HG02763 (cell line): ENCODE measurements at regions not wholly inside any gene's neighbourhood (a gene's known extent, or its start where the extent isn't known, plus 50 kb on each side); places are given as distances from the start of the nearest gene placed in this dataset.

Source experiments
- ATAC-seq: cut with Tn5 transposase; IDR thresholded peaks from one replicate; pipeline ENCODE4 v1.9.1; 2021; ENCODE audit warnings: mild to moderate bottlenecking, moderate library complexity; ENCODE audit not compliant: unreplicated experiment

DNA sequence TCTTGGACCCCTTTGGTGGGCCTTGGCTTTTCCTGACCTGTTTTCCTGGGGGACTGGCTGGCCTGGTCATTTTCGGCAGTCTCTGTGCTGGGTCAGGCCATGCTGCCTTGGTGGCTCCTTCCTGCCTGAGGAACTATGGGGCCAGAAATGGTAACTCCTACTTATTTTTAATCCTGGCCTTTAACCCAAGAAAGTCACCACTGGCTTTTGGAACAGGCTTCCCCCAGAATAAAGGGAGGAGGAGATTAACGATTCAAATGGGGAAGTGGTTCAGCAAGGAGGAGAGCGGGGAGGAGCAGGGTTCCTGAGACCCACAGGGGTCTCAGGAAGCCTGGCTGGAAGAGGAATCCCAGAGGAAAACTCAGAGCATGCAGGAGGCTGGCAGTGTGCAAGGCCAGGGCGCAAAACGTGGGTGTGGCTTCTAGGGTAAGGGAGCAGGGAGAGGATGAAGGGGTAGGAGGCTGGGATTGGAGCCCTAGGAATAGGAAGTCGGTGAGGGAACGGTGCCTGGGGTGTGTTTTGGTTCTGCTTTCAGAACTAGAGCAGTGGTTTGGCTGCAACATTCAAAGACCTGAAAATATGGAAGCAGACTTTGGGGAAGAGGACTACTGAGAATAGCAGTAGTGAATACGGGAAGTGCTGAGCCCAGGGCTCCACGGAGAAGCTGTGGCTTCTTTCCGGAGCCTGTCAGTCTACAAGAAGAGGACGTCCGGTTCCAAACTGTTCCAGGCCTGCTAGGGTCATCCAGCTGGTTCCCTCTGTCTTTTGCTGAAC lies 271.1 kb upstream of the KLF4 start:
- ATAC-seq = no peak

DNA sequence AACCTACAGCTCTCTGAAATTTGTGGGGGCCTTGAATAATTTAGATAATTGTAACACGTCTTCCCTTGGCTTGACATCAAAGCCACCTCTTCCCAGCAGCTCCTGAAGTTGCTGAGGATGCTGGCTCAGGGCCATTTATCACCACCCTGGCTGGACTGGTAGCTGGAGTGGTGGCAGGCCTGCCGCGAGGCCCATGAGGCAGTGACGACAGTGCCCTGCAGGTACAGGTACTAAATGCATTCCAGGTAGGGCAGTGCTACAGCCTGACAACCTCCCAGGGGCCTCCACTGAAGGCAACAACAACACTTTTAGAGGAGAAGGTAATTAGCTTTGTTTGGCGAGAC lies 270.2 kb upstream of the KLF4 start:
- ATAC-seq = no peak

DNA sequence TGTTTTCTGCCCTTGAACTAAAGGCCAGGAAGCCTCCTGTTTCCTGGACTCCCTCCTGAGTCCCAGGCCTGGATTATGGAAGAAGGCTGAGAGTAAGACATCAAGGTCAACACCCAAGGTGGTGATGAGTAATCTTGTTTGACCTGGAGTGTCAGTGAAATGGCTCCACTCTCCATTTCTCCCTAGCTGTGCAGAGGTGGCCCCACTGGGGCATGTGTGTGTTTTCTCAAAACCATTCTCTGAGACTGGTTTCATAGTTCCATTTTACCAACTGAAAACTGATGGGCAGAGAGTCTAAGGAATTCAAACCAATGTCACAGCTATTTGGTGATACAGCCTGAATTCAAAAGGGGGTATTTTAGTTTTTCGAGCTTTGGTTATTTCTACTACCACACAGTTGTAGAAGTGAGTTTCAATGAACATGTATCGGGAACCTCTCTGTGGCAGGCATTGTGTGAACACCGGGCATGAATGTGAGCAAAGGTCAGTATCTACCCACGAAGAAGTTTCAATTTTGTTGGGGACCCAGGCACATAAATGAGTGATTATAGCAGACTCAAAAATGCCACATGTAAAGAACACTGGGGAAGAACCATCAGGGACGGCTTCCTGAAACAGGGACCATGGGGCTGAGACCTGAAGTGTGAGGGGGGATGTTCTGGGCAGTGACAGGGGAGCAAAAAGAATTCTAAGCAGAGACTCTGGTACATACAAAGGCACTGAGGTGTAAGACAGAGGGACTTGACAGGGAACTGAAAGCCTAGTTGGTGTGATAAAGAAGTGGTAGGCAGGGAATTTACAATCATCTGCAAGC lies 269.6 kb upstream of the KLF4 start:
- ATAC-seq = no peak

DNA sequence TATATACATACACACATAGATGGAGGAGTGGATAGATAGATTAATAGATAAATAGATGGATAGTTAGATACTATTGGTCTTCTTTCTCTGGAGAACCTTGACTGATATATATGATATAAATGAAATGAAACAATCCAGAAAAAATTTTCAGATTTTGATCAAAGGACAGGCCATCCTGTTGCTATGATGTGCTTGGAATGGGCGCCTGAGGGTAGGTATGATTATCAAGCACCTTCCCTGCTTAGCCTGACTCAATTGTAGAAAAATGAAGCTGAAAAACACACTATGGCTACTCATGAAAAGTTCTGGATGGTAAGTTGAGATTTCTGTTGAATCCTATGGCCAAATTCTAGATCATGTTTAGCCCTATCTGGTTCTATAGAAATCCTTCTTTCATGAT lies 266.5 kb upstream of the KLF4 start:
- ATAC-seq = no peak

DNA sequence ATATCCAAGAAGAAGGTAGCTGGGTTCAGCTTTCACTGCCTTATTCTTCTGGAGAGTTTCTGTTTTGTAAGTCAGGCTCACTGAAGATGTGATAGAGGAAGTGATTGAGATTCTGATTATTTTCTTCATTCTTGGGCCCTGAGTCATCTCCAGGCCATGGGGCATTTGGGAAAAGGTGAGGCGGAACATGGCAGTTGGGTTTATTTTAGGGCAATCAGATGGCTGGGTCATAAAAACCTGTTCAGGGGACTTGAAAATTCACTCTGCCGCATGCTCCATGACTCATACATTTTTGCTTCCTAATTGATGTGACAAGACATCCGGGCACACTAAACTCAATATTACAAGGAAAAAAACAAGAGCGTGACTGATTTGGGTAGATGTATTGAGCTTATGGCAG lies 265.7 kb upstream of the KLF4 start:
- no peak for ATAC-seq

DNA sequence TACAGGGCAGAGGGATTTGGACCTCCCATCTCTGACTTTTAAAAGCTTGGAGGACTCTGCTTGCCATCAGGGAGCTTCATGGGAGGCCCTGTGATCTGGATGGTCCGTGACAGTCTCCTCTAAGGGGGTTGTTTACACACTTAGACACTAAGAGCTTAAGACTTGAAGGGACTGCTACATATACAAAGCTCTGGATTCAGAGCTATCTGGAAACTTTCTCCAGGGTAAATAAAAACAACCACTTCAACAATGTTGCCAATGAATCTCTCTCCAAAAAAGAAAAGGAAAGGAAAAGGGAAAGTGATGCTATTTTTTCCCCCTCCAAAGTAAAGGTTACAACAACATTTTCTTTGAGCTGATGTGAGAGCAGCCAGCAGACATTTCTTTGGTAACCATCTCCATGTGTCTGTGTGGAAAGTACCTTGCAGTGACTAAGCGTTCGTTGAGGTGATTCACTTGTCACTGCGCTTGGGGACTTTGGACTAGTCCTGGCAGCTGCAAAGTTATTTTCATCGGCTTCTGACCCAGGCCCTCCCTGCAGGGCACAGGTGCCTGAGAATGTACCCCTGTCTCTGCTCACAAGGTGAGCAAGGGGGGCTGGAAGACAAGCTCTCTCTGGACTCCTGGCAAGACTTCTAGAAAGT lies 262.1 kb upstream of the KLF4 start:
- peak; percentile 84 for ATAC-seq

DNA sequence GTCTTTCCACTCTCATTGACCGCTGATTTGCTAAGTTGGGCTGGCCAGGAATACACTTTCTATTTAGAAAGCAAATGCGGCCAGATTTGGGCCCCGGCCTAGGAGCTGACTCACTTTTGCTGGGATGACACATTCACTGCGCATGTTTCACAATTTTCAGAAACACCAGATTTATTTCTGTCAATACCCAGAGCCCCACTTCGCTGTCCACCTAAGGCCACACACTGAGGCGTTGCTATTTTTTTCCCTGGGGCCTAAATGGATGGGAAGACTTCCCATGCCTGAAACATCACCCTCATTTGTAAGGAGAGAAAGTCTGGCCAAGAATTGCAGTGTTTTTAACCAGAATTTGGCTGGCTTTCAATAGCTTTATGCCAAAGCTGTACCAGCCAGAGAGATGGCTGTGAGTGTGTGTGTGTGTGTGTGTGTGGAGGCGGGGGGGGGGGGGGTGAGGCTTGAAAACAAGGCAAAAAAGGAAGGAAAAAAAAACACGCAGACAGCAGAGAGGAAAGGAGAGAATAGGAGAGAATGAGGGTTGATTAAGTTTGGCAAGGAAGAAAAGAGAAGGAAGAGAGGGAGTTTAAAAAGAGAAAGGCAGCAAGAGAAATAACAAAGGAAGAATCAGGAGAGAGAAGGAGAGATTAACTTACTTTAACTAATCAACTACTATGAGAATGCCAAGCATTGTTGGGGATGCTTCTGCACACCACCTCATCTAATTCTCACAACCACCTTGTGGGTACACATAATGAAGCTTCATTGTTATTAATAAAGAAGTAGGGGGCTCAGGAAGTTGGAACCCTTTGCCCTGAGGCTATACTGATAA lies 261.4 kb upstream of the KLF4 start:
- ATAC-seq = no peak

DNA sequence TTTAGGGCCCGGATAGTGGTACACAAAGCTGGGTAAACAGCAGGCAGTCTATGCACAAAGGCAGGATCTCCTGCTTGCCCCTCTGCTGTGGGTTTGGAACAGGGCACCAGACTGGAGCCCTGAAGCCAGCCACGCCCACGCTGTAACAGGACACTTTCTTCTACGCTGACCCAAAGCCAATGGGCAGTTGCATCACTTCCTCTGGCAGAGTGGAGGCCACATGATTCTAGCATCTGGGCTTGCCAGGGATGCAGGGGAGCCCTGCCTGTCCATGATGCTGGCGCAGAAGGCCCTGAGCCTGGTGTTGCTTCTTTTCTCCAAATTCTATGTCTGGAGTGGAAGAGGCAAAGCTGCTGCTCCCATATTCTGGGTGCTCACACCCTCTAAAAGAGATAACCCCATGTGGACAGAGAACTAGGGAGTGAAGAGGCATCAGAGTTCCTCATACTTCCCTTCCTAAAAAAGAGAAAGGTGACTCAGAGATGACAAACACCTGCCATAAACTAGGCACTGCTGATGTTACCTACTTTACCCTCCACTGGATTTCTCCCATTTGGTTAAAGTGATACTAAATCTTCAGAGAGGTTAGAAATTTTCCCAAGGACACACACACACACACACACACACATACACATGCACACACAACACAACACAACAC lies 260.3 kb upstream of the KLF4 start:
- ATAC-seq = no peak

DNA sequence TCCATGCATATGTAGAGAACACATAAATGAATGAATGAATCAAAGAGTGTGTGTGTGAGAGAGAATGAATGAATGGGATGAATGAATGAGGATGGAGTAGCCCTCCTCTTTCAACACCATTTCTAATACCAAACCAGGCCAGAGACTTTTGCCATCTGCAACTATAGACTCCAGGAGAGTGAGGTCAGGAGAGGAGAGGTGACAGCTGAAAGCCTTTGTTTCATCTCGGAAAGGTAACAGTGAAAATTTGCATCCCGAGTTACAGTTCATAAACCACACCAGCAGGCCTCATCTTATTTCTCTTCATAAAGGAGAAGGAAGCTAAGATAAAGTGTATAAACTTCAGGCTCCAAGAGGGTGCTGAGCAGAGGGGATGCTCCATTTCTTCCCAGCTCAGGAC lies 255.3 kb upstream of the KLF4 start:
- ATAC-seq = no peak

DNA sequence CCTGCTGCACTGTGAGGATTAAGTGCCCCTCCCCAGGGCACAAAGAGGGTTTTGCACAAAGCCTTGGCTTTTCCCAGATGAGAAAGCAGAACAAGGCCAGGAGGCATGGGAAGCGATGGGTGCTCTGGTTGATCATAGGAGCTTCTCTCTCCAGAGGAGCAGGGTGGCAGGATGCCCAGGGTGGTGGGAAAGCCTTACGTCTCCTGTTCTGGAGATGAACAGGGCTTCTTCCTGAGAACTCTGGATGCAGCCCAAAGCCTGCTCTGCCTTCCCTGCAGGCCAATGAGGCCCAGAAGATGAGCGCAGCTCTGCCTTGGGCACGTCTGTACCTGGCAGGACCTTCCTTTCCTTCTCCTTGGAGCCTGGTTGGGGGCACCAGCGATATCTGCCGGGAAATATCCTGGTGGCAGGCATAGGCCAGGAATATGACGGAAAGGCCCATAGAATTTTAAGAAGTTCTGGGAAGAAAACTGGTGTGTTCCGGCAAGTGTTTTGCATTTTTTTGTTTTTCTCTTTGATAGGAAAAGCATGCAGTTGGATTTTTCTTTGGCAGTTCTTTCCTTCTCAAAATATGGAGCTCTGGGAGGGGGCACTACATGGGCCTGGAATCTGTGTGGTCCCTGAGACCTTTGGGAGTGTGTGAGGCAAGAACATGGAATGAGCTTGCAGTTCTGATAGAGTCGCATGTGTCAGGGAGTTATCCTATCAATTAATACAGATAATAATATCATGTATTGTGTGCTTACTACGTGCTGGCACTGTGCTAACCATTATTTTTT lies 253.2 kb upstream of the KLF4 start:
- no peak for ATAC-seq

DNA sequence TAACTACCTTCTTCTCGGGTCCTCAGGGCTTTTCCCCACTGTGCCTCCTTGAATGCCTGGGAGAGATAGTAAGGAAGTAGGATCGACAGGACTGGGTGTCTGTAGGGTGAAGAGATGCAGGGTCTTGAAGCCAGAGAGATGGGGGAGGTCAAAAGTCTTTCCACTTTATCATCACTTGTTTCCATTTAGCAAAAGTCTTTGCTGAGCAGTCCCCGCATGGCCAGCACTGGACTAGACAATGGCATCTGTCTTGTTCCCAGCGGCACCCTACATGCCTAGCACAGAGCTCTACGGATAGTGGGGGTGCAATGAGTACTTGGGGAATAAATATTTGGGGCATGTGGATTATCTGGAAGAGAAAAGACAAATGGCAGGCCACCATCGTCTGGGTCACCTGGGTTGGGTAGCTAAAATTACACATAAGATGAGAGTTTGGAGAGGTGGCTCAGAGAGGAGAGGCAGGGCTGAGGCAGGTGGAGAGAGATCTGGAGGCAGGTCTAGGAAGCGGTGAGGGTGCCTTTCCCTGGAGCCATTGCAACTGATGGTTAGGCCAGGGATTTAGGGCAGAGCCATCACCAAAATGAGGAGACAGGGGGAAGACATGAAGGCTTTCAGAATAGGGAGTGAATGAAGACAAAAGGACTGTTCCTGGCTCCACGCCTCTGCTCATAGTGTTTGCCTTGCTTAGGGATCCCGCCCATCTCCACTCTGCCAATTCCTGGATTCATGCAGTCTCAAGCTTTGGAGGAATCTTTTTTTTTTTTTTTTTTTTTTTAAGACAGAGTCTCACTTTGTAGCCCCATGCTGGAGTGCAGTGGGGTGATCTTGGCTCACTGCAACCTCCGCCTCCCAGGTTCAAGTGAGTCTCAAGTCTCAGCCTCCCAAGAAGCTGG lies 250.8 kb upstream of the KLF4 start:
- ATAC-seq = no peak

DNA sequence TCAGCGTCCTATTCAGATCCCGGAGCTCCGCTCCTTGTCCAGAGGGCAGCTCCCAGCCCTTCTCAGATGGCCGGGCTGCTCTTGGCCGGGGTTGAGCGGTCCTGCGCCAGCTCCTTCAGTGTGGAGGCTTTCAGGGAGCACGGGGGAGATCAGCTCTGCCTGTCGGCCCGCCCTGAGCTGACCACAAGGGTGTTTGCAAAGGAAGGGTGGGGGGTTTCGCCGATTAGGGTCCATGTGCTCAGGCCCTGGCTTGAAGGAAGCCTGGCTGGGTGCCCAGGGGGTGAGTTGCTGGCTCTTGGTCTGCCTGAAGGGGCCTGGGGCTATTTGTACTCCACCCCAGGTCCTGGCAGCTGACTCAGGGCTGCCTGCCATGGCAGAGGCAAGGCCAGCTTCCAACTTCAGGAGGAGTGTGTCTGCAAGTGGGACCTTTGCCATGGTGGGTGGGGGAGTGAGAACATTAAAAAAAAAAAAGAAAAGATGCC lies 250.1 kb upstream of the KLF4 start:
- no peak for ATAC-seq

DNA sequence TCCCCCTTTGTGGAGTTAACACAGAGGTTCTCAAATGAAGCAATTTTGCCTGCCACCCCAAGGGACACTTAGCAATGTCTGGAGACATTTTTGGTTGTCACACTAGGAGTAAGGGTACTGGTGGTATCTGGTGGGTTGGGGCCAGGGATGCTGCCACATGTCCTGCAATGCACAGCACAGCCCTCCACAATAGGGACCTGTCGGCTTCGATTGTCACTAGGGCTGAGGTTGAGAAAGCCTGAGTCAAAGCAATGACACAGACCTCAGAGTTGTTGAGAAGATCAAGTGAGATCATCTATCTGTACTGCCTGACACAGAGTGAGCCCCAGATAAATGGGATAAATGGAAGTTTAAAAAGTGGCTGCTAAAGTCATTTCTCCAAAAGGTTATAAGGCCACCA lies 249.2 kb upstream of the KLF4 start:
- no peak for ATAC-seq

DNA sequence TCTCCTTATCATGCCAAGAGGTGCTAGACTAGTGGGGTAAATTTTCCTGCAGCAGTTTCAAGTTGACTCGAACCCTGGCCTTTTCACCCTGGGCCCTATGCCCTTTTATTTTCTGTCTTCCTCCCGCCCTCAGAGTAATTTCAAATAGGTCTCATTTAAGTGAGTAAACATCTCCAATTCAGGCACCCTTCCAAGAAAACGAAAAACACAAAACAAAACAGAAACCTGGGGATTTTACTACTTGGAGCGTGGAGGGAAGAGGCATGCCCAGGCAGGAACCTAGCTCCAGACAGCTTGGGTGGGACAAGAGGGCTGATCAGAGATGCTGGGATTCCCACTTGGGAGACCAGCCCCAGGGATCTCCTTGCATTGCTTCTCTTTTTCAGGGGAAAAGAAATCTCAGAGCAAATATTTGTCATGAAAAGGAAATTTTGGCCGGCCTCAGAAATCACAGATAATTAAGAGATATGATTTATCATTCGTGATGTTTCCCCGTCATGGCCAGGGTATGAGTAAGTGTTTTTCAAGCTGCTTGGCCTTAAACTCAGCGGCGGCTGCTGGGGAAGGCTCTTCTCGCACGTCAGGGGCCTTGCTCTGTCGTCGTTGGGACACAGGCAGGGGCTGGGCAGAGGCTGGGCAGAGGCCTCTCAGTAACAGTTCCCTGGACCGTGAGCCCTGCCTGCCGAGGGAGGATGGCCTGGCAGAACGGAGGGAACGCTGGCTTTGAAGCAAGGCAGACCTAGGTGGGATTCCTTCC lies 248.6 kb upstream of the KLF4 start:
- ATAC-seq = no peak

DNA sequence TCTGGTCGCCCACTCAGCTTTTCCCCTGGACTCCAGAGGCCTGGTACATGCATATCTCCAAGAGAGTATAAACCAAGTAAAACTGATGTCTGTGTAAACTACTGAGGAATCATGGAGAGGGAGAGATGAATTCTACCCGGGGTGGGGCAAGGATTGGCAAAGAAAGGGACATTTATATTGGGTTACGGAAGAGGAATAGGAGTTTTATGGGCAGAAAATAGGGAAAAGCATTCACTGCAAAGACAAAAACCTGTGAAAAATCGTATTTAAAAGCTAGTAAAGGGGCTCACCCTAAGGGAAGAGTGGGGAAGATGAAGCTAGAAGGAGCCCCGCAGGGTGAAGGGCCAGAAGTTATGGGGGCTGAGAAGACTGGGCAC lies 248.0 kb upstream of the KLF4 start:
- no peak for ATAC-seq

DNA sequence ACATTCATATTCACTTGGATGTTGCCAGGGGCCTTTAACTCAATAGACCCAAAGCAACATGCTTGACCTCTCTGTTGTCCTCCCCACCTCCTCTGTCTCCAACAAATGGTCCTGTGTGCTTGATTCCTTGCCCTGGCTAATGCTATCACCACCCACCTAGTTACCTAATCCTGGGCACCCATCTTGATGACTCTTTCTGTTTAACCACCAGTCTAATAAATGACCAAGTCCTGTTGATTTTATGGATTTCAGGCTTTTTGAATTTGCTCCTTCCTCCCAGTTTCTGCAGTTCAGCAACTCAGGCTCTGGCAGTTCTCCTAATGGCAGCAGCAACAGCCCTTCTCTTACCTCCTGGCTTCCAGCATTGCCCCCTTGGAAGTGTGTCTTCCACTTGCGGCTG lies 246.3 kb upstream of the KLF4 start:
- no peak for ATAC-seq

DNA sequence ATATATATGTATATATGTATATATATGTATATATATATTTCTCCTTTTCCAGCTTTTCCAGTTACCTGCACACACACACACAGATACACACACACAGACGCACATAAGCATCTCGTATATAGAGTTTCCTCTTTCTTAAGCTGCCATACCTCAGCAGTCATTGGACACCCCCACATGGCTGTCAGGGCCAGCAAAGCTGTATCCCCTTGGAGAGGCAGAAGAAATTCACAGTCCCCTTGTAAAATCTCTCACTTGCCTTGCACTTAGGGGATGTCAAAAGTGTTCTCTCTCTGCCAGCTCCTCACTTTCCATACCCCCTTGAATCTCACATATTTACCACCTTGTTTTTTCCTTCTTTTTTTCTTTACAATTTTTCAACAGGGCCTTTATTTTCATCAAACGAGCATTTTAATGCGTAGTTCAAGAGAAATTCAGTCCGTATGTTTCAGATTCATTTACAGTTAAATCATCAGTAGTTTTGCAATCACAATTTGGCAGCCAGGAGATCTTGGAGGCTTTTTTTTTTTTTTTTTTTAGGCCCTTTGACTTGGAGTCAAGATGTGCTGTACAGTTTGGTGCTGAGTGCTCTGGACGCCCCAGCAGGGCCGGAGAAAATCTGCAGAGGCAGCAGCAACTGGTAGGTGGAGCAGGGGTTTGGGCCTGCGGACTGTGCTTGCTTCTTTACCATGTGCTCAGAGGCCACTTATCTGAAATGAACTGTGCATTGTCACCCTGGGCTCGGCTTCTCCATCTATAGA lies 244.9 kb upstream of the KLF4 start:
- no peak for ATAC-seq
